GM18907 (cell line): ENCODE measurements at regions not wholly inside any gene's neighbourhood (a gene's known extent, or its start where the extent isn't known, plus 50 kb on each side); places are given as distances from the start of the nearest gene placed in this dataset.
"Not testable (repeated sequence)": the region's sequence is repeated elsewhere in the genome, so short reads cannot be mapped to it uniquely, and the experiment has no call there.

Source experiments
- ATAC-seq: cut with Tn5 transposase; IDR thresholded peaks from one replicate; pipeline ENCODE4 v1.9.1; 2021; ENCODE audit warnings: mild to moderate bottlenecking, moderate library complexity; ENCODE audit not compliant: unreplicated experiment

- no peak for ATAC-seq
These were observed 136.0 kb downstream of the NR2F2 start for GRCh38 chr15:96466389-96466947.

GRCh38 chr15:96468036-96468435, 137.5 kb downstream of the NR2F2 start:
- no peak for ATAC-seq

GRCh38 chr15:96470681-96471310, 140.3 kb downstream of the NR2F2 start:
- no peak for ATAC-seq

- no peak for ATAC-seq
These were observed 142.2 kb downstream of the NR2F2 start for GRCh38 chr15:96472681-96473080.

- ATAC-seq: no peak
These were observed 143.1 kb downstream of the NR2F2 start for GRCh38 chr15:96473556-96473955.

GRCh38 chr15:96474231-96474664, 143.7 kb downstream of the NR2F2 start:
- no peak for ATAC-seq

- ATAC-seq: no peak
These were observed 146.7 kb downstream of the NR2F2 start for GRCh38 chr15:96477227-96477626.

GRCh38 chr15:96484412-96484811, 153.9 kb downstream of the NR2F2 start:
- ATAC-seq: not testable (repeated sequence)

GRCh38 chr15:96484830-96485229, 154.3 kb downstream of the NR2F2 start:
- no peak for ATAC-seq

- no peak for ATAC-seq
These were observed 156.7 kb downstream of the NR2F2 start for GRCh38 chr15:96487245-96487644.

- ATAC-seq: not testable (repeated sequence)
These were observed 160.7 kb downstream of the NR2F2 start for GRCh38 chr15:96491066-96491699.

- ATAC-seq: not testable (repeated sequence)
These were observed 161.5 kb downstream of the NR2F2 start for GRCh38 chr15:96491700-96492644.

- no peak for ATAC-seq
These were observed 164.0 kb downstream of the NR2F2 start for GRCh38 chr15:96494505-96494904.

- no peak for ATAC-seq
These were observed 164.9 kb downstream of the NR2F2 start for GRCh38 chr15:96495386-96495785.

- ATAC-seq: no peak
These were observed 167.5 kb downstream of the NR2F2 start for GRCh38 chr15:96497951-96498350.

- no peak for ATAC-seq
These were observed 170.0 kb downstream of the NR2F2 start for GRCh38 chr15:96500508-96500907.

GRCh38 chr15:96501362-96501761, 170.9 kb downstream of the NR2F2 start:
- ATAC-seq: no peak

GRCh38 chr15:96502196-96502595, 171.7 kb downstream of the NR2F2 start:
- no peak for ATAC-seq

- no peak for ATAC-seq
These were observed 172.8 kb downstream of the NR2F2 start for GRCh38 chr15:96503276-96503675.

GRCh38 chr15:96504371-96504770, 173.9 kb downstream of the NR2F2 start:
- no peak for ATAC-seq

GRCh38 chr15:96505014-96505413, 174.5 kb downstream of the NR2F2 start:
- no peak for ATAC-seq
